HG03196 (cell line): ENCODE measurements at regions not wholly inside any gene's neighbourhood (a gene's known extent, or its start where the extent isn't known, plus 50 kb on each side); places are given as distances from the start of the nearest gene placed in this dataset.

Source experiments
- ATAC-seq: cut with Tn5 transposase; IDR thresholded peaks from one replicate; pipeline ENCODE4 v1.9.1; 2021; ENCODE audit not compliant: unreplicated experiment

- no peak for ATAC-seq
Measured at GRCh38 chr14:98022541-98023520, 1225.6 kb downstream of the VRK1 start.

GRCh38 chr14:98028162-98028561 is 1231.0 kb downstream of the VRK1 start:
- ATAC-seq = no peak

GRCh38 chr14:98035396-98035795 is 1236.6 kb downstream of the BCL11B start:
- ATAC-seq = no peak

- no peak for ATAC-seq
Measured at GRCh38 chr14:98037831-98038230, 1234.2 kb downstream of the BCL11B start.

- no peak for ATAC-seq
Measured at GRCh38 chr14:98056946-98057345, 1215.1 kb downstream of the BCL11B start.

GRCh38 chr14:98059106-98059505 is 1212.9 kb downstream of the BCL11B start:
- ATAC-seq = no peak

- no peak for ATAC-seq
Measured at GRCh38 chr14:98062083-98062482, 1209.9 kb downstream of the BCL11B start.

GRCh38 chr14:98069712-98070171 is 1202.3 kb downstream of the BCL11B start:
- ATAC-seq = no peak

- no peak for ATAC-seq
Measured at GRCh38 chr14:98070536-98070935, 1201.5 kb downstream of the BCL11B start.

GRCh38 chr14:98074111-98074510 is 1197.9 kb downstream of the BCL11B start:
- ATAC-seq = no peak

GRCh38 chr14:98077176-98077575 is 1194.8 kb downstream of the BCL11B start:
- no peak for ATAC-seq

GRCh38 chr14:98082833-98083232 is 1189.2 kb downstream of the BCL11B start:
- ATAC-seq = no peak

GRCh38 chr14:98085751-98086150 is 1186.2 kb downstream of the BCL11B start:
- no peak for ATAC-seq

- ATAC-seq = no peak
Measured at GRCh38 chr14:98093111-98093510, 1178.9 kb downstream of the BCL11B start.

GRCh38 chr14:98099527-98099926 is 1172.5 kb downstream of the BCL11B start:
- no peak for ATAC-seq

- ATAC-seq = no peak
Measured at GRCh38 chr14:98101323-98101722, 1170.7 kb downstream of the BCL11B start.

- ATAC-seq = no peak
Measured at GRCh38 chr14:98103705-98104104, 1168.3 kb downstream of the BCL11B start.

- no peak for ATAC-seq
Measured at GRCh38 chr14:98109326-98109725, 1162.7 kb downstream of the BCL11B start.

GRCh38 chr14:98112194-98112780 is 1159.7 kb downstream of the BCL11B start:
- ATAC-seq = no peak

GRCh38 chr14:98114122-98114895 is 1157.7 kb downstream of the BCL11B start:
- ATAC-seq = no peak

- ATAC-seq = no peak
Measured at GRCh38 chr14:98114946-98115345, 1157.1 kb downstream of the BCL11B start.
